OCI-LY1 (cell line): ENCODE measurements at regions not wholly inside any gene's neighbourhood (a gene's known extent, or its start where the extent isn't known, plus 50 kb on each side); places are given as distances from the start of the nearest gene placed in this dataset.

ENCODE experiments used
- EZH2 ChIP-seq: fragments of 200-600 bp; sonication (generic), shearing (Covaris generic); IDR thresholded peaks from 2 replicates; pipeline ENCODE4 v1.8.0; 2017; ENCODE audit warnings: borderline replicate concordance, mixed run types, mild to moderate bottlenecking, antibody characterized with exemption, low read length, moderate library complexity, mixed read lengths
- TF ChIP-seq, protein P1 (sequence below): fragments of 200-600 bp; sonication (generic), shearing (Covaris generic); IDR thresholded peaks from 2 replicates; pipeline ENCODE4 v1.5.1; 2017; ENCODE audit warnings: mild to moderate bottlenecking, antibody characterized with exemption, low read length, moderate library complexity, mixed read lengths

DNA sequence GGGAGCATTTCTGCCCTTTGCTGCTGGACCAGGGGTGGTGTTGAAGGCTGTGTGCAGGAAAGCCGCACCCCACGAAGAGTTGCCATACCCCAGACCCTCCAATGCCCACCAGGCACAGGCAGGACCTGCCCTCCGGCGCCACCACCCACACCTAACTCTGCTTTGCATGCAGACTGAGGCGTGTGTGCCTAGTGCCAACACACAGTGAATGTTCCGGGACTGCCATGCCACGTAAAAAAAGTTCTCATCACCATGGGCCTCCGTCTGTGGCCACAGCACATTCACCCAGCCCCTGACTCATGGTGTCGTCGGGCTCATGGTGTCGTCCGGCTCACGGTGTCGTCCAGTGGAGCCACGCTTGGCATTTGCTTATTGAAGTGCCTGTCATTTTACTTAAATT, 184.9 kb upstream of the RAB6C start:
- TF ChIP-seq, protein P1, sequence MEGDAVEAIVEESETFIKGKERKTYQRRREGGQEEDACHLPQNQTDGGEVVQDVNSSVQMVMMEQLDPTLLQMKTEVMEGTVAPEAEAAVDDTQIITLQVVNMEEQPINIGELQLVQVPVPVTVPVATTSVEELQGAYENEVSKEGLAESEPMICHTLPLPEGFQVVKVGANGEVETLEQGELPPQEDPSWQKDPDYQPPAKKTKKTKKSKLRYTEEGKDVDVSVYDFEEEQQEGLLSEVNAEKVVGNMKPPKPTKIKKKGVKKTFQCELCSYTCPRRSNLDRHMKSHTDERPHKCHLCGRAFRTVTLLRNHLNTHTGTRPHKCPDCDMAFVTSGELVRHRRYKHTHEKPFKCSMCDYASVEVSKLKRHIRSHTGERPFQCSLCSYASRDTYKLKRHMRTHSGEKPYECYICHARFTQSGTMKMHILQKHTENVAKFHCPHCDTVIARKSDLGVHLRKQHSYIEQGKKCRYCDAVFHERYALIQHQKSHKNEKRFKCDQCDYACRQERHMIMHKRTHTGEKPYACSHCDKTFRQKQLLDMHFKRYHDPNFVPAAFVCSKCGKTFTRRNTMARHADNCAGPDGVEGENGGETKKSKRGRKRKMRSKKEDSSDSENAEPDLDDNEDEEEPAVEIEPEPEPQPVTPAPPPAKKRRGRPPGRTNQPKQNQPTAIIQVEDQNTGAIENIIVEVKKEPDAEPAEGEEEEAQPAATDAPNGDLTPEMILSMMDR: no peak
- no peak for TF ChIP-seq EZH2
